VCaP (cell line): ENCODE measurements at regions not wholly inside any gene's neighbourhood (a gene's known extent, or its start where the extent isn't known, plus 50 kb on each side); places are given as distances from the start of the nearest gene placed in this dataset.

Source experiments
- H3K27ac ChIP-seq: fragments of 450-650 bp; 2 replicates; pipeline ENCODE4 v1.5.1; 2017
- CTCF ChIP-seq: fragments of 450-650 bp; conservative IDR thresholded peaks from 2 replicates; pipeline ENCODE4 v1.5.1; 2017; ENCODE audit warnings: mild to moderate bottlenecking, moderate library complexity

GRCh38 chr11:87438416-87438815 lies 400.7 kb downstream of the TMEM135 start:
- H3K27ac ChIP-seq = no peak overlapping the region
- no peak for TF ChIP-seq CTCF

- H3K27ac ChIP-seq = no peak overlapping the region
- TF ChIP-seq CTCF = no peak
Observed at GRCh38 chr11:87437844-87438223, 400.1 kb downstream of the TMEM135 start.

GRCh38 chr11:87437133-87437843 lies 399.6 kb downstream of the TMEM135 start:
- no peak for TF ChIP-seq CTCF
- H3K27ac ChIP-seq = no peak overlapping the region

- no peak overlapping the region for H3K27ac ChIP-seq
- no peak for TF ChIP-seq CTCF
Observed at GRCh38 chr11:87432022-87432421, 394.3 kb downstream of the TMEM135 start.

GRCh38 chr11:87431392-87431791 lies 393.7 kb downstream of the TMEM135 start:
- TF ChIP-seq CTCF = no peak
- no peak overlapping the region for H3K27ac ChIP-seq

- H3K27ac ChIP-seq = no peak overlapping the region
- TF ChIP-seq CTCF = no peak
Observed at GRCh38 chr11:87430821-87431220, 393.1 kb downstream of the TMEM135 start.

GRCh38 chr11:87429996-87430395 lies 392.3 kb downstream of the TMEM135 start:
- H3K27ac ChIP-seq = no peak overlapping the region
- TF ChIP-seq CTCF = no peak
